Pancreas (tissue), 10 donors: ENCODE measurements at regions not wholly inside any gene's neighbourhood (a gene's known extent, or its start where the extent isn't known, plus 50 kb on each side); places are given as distances from the start of the nearest gene placed in this dataset.
A peak's percentile ranks its signal among the peaks of the same experiment; 100 is the strongest.

Experiments
- ATAC-seq, 4 donors: fragments of 200-7000 bp; cut with Tn5 transposase; one replicate each; pipeline versions ENCODE4 v1.8.0 to v1.9.1; 2020; ENCODE audit warnings: mild to moderate bottlenecking in 4 of 4, moderate library complexity in 4 of 4
- DNase-seq, 6 donors: peaks; one replicate each; pipeline ENCODE4 v3.0.0-alpha.2; 2020
- FAIRE-seq: peaks from 2 replicates; lab custom pipeline; 2012; peaks lifted over from hg19 to GRCh38; lab: Jason Lieb, UNC
- H3K27ac ChIP-seq, 4 donors: fragments of 200-600 bp; sonication (generic); 1 replicate in 3 of 4; 2 replicates in 1 of 4; pipeline versions ENCODE4 v1.5.0 to v1.8.0; 2020
- H3K27me3 ChIP-seq, 4 donors: fragments of 200-600 bp; one replicate each; pipeline ENCODE4 v1.8.0; 2021
- H3K36me3 ChIP-seq, 3 donors: fragments of 200-600 bp; sonication (generic) in 1 of 3; one replicate each; pipeline versions ENCODE4 v1.5.0 to v1.8.0; 2020 to 2021
- H3K4me1 ChIP-seq, 3 donors: fragments of 200-600 bp; one replicate each; pipeline ENCODE4 v1.8.0; 2021
- H3K4me3 ChIP-seq, 4 donors: fragments of 200-600 bp; sonication (generic) in 2 of 4; one replicate each; pipeline versions ENCODE4 v1.5.0 to v1.8.0; 2020 to 2021
- H3K9me3 ChIP-seq, 4 donors: fragments of 200-600 bp; one replicate each; pipeline ENCODE4 v1.8.0; 2021
- WGBS, 2 donors: extraction: QIAGEN DNeasy Blood & Tissue Kit; methylation state at CpG; one replicate each; pipeline ENCODE4 v1.1.7; 2013; 5-methylcytosine and 5-hydroxymethylcytosine counted together
- intact Hi-C, 3 donors: fragments of 100-400 bp; cut with DNase I; formaldehyde crosslinking; loops; one replicate each; pipeline versions ENCODE4 v1.11.1 to v1.14.2; 2022
- TF ChIP-seq, protein P1 (sequence below), 4 donors: fragments of 200-600 bp; sonication (generic) in 3 of 4; IDR thresholded peaks; one replicate each; pipeline versions ENCODE4 v1.5.0 to v1.8.0; 2021; ENCODE audit warnings: antibody characterized with exemption in 4 of 4
- donor health status: healthy with polysubstance abuse.
- donor health status: DM: no; HTN: no; CAD: no; lungs with moderate emphysema.
- donor health status: DM: no; HTN: no; CAD: no.
- donor health status: control.
- donor health status: control.
- donor health status: Bipolar disorder and iron deficiency.
- donor health status: DM: yes; HTN: yes; CAD: no.
- donor health status: DM: no; HTN: no; CAD: no.
- donor health status: DM: no; HTN: no; CAD: no.
- donor health status: DM: yes; HTN: yes; CAD: no.

DNA sequence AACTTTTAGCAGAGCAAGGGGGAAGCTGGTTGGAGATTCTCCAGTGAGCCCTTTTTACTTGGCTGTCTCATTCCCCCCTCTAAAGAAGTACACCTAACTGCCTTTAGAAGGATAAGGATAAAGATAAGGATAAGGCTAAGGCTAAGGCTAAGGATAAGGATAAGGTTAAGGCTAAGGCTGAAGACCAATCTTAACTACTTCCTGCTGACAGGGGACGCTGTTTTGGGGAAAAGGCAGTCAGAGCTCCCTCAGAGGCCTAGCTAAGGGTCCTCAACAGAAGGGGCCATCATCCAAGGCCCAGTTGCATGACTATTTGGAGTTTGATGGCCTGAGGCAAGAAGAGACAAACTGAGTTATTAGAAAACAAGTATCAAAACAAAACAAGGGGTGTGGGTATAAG is 94.3 kb upstream of the ARPP21 start:
- Histone ChIP-seq H3K36me3 (no peaks in the 10 kb centered on the region), H3K4me1 (no peaks in the 10 kb centered on the region), H3K27me3 (no peaks in the 10 kb centered on the region), H3K4me3 (no peak overlapping the region), H3K27ac (no peak overlapping the region), H3K9me3 (no peaks in the 10 kb centered on the region)
- no peak for DNase-seq
- intact Hi-C loops = no loop called here
- 27 to 54% methylated on average over 1 of the region's 1 CpG for WGBS, 2 donors
- no peak for ATAC-seq
- TF ChIP-seq, protein P1, sequence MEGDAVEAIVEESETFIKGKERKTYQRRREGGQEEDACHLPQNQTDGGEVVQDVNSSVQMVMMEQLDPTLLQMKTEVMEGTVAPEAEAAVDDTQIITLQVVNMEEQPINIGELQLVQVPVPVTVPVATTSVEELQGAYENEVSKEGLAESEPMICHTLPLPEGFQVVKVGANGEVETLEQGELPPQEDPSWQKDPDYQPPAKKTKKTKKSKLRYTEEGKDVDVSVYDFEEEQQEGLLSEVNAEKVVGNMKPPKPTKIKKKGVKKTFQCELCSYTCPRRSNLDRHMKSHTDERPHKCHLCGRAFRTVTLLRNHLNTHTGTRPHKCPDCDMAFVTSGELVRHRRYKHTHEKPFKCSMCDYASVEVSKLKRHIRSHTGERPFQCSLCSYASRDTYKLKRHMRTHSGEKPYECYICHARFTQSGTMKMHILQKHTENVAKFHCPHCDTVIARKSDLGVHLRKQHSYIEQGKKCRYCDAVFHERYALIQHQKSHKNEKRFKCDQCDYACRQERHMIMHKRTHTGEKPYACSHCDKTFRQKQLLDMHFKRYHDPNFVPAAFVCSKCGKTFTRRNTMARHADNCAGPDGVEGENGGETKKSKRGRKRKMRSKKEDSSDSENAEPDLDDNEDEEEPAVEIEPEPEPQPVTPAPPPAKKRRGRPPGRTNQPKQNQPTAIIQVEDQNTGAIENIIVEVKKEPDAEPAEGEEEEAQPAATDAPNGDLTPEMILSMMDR (IDR thresholded peaks at IDR 0.05) = no peak
- no peak for FAIRE-seq

- Histone ChIP-seq H3K4me3 (no peak overlapping the region), H3K9me3 (no peaks in the 10 kb centered on the region), H3K27me3 (no peaks in the 10 kb centered on the region), H3K4me1 (no peaks in the 10 kb centered on the region), H3K36me3 (no peaks in the 10 kb centered on the region), H3K27ac (no peak overlapping the region)
- intact Hi-C loops = no loop called here
- FAIRE-seq (no peak), DNase-seq (peak in 1 of 6 donors; percentile 12), ATAC-seq (no peak)
- 26 to 28% methylated on average over 1 of the region's 1 CpG for WGBS, 2 donors
- TF ChIP-seq, protein P1 (IDR thresholded peaks at IDR 0.05) = no peak
These were observed 89.6 kb upstream of the ARPP21 start for GRCh38 chr3:35549690-35550089.

- FAIRE-seq (no peak), DNase-seq (no peak), ATAC-seq (no peak)
- no peak overlapping the region for H3K27ac ChIP-seq
- H3K9me3 ChIP-seq = no peaks in the 10 kb centered on the region
- TF ChIP-seq, protein P1 (IDR thresholded peaks at IDR 0.05) = no peak
- no peaks in the 10 kb centered on the region for H3K36me3 ChIP-seq
- H3K27me3 ChIP-seq = no peaks in the 10 kb centered on the region
- no peak overlapping the region for H3K4me3 ChIP-seq
- no peaks in the 10 kb centered on the region for H3K4me1 ChIP-seq
- WGBS, 2 donors = 77 to 80% methylated on average over 2 of the region's 2 CpGs
- intact Hi-C loops = no loop called here
These were observed 77.2 kb upstream of the ARPP21 start for GRCh38 chr3:35562141-35562540.

- H3K9me3 ChIP-seq = no peaks in the 10 kb centered on the region
- FAIRE-seq (no peak), ATAC-seq (no peak), DNase-seq (no peak)
- H3K27ac ChIP-seq = no peak overlapping the region
- TF ChIP-seq, protein P1 (IDR thresholded peaks at IDR 0.05) = no peak
- no peaks in the 10 kb centered on the region for H3K36me3 ChIP-seq
- intact Hi-C loops = no loop called here
- H3K4me1 ChIP-seq = no peaks in the 10 kb centered on the region
- H3K27me3 ChIP-seq = no peaks in the 10 kb centered on the region
- H3K4me3 ChIP-seq = no peak overlapping the region
These were observed 74.3 kb upstream of the ARPP21 start for GRCh38 chr3:35565048-35565447.
